T-cell (primary cell): ENCODE measurements at regions not wholly inside any gene's neighbourhood (a gene's known extent, or its start where the extent isn't known, plus 50 kb on each side); places are given as distances from the start of the nearest gene placed in this dataset.

Experiments used
- ATAC-seq, 4 experiments: fragments of 200-7000 bp in 3 of 4; fragments of 150-1000 bp in 1 of 4; cut with Tn5 transposase; replicated peaks in 1 of 4; 1 replicate in 3 of 4; 2 replicates in 1 of 4; pipeline ENCODE4 v1.10.0; 2021; ENCODE audit warnings: moderate library complexity in 3 of 4, mild to moderate bottlenecking in 2 of 4, moderate number of reproducible peaks in 1 of 4
- CTCF ChIA-PET, 2 donors: fragments of 300-600 bp; sonication (Branson Sonifier 250); formaldehyde crosslinking; loops; one replicate each; lab custom pipeline; 2022; ENCODE audit warnings: antibody characterized with exemption in 2 of 2; lab: Charles Lee
- POLR2A ChIA-PET, 2 donors: fragments of 300-600 bp; sonication (Branson Sonifier 250); formaldehyde crosslinking; loops; one replicate each; lab custom pipeline; 2022; ENCODE audit warnings: antibody characterized with exemption in 2 of 2; lab: Charles Lee
- DNase-seq, 35 experiments: peaks; one replicate each; pipeline versions ENCODE4 v3.0.0 to v3.0.0-alpha.2; 2013 to 2023
- H3K27ac ChIP-seq: one replicate; pipeline ENCODE4 v1.5.1; 2013; ENCODE audit warnings: low read length
- H3K27me3 ChIP-seq, 2 experiments: replicated peaks in 1 of 2; 1 replicate in 1 of 2; 2 replicates in 1 of 2; pipeline versions ENCODE4 v1.6.1 to v1.7.0; 2013; ENCODE audit warnings: low read length in 1 of 2, mixed read lengths in 1 of 2; ENCODE audit not compliant: control insufficient read depth in 2 of 2, insufficient read depth in 2 of 2; ENCODE audit errors: extremely low read depth in 1 of 2
- H3K36me3 ChIP-seq, 2 donors: 1 replicate in 1 of 2; 2 replicates in 1 of 2; pipeline versions ENCODE4 v1.6.1 to v1.7.0; 2013; ENCODE audit warnings: low read length in 1 of 2; ENCODE audit not compliant: control insufficient read depth in 2 of 2, insufficient read depth in 1 of 2; ENCODE audit errors: extremely low read depth in 1 of 2
- H3K4me1 ChIP-seq, 2 experiments: 1 replicate in 1 of 2; 2 replicates in 1 of 2; pipeline versions ENCODE4 v1.6.1 to v1.7.0; 2013; ENCODE audit warnings: low read length in 2 of 2, mixed read lengths in 1 of 2; ENCODE audit not compliant: insufficient read depth in 2 of 2, control insufficient read depth in 1 of 2; ENCODE audit errors: extremely low read depth in 1 of 2
- H3K4me3 ChIP-seq, 2 donors: 1 replicate in 1 of 2; 2 replicates in 1 of 2; pipeline versions ENCODE4 v1.5.1 to v1.7.0; 2013; ENCODE audit warnings: mild to moderate bottlenecking in 2 of 2, low read length in 1 of 2, moderate library complexity in 1 of 2; ENCODE audit not compliant: control insufficient read depth in 1 of 2; ENCODE audit errors: extremely low read depth in 1 of 2
- H3K9me3 ChIP-seq: 2 replicates; pipeline ENCODE4 v1.7.0; 2013
- H3K27ac Mint-ChIP-seq, 2 donors: one replicate each; pipeline ENCODE4 v1.8.0; 2020 to 2021; ENCODE audit warnings: mild to moderate bottlenecking in 2 of 2, mixed read lengths in 2 of 2
- H3K27me3 Mint-ChIP-seq, 2 donors: one replicate each; pipeline ENCODE4 v1.8.0; 2021 to 2022; ENCODE audit warnings: mixed read lengths in 2 of 2
- H3K36me3 Mint-ChIP-seq: one replicate; pipeline ENCODE4 v1.8.0; 2021; ENCODE audit warnings: mixed read lengths
- H3K4me1 Mint-ChIP-seq, 3 donors: one replicate each; pipeline ENCODE4 v1.8.0; 2020 to 2022; ENCODE audit warnings: mixed read lengths in 3 of 3, mild to moderate bottlenecking in 1 of 3
- H3K4me3 Mint-ChIP-seq, 3 donors: one replicate each; pipeline ENCODE4 v1.8.0; 2020 to 2022; ENCODE audit warnings: mild to moderate bottlenecking in 3 of 3, mixed read lengths in 3 of 3, moderate library complexity in 3 of 3
- H3K9me3 Mint-ChIP-seq, 3 donors: one replicate each; pipeline ENCODE4 v1.8.0; 2020 to 2022; ENCODE audit warnings: mixed read lengths in 3 of 3
- WGBS: methylation state at CpG from one replicate; pipeline ENCODE4 v1.1.5; 2013; ENCODE audit warnings: missing lambda C conversion rate; ENCODE audit not compliant: insufficient coverage; 5-methylcytosine and 5-hydroxymethylcytosine counted together

DNA sequence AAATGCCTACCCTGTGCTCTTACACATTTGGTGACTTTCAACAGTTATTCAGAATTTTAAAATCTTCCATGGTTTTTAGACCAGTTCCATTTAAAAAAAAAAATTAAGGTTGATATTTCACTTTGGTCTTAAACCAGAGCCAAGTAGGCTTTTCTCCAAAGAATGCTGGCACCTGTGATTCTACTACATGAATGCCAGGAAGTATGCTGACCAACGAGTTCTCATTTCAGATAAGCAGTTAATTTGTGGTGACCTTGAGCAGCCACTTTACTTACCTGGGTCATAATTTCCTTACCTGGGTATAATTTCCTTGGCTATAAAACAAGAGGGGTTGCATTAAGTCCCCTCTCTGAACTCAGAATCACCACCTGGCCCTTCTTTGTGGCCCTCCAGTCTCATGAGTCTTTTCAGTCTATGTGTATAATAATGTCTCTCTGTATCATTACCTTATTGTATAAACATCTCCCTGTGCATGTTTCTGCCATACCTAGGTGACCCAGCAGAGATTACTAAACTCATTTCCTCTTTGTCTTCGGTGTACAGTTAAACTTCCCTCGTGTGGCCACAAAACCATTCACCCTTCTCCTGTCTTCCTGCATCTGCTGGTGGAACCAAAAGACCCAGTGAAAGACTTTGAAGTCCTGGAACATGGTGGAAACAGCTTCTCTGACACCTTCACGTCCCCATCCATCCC lies 139.1 kb upstream of the DPT start:
- H3K27ac Mint-ChIP-seq: no peak overlapping the region
- H3K27ac ChIP-seq: no peak overlapping the region
- ChIA-PET CTCF (no interaction called here), POLR2A (interaction anchor here in 1 of 2 donors (0.6 kb wide), 1 partner anchor 1811 kb away, joined by 3 read pairs; no protein-coding TSS in a partner anchor)
- H3K27me3 ChIP-seq: no peaks in the 10 kb centered on the region
- no peaks in the 10 kb centered on the region for H3K4me1 ChIP-seq
- H3K36me3 ChIP-seq: no peaks in the 10 kb centered on the region
- peaks cover 0 to 13% (median 6%) of the 10 kb centered on the region in 3 donors for H3K9me3 Mint-ChIP-seq
- H3K4me3 Mint-ChIP-seq: no peak overlapping the region
- H3K36me3 Mint-ChIP-seq: no peaks in the 10 kb centered on the region
- WGBS: 60% methylated on average over 1 of the region's 4 CpGs
- ATAC-seq (no peak), DNase-seq (no peak)
- peaks cover 0 to 7% (median 4%) of the 10 kb centered on the region in 3 donors for H3K4me1 Mint-ChIP-seq
- H3K27me3 Mint-ChIP-seq: no peaks in the 10 kb centered on the region
- H3K4me3 ChIP-seq: no peak overlapping the region
- H3K9me3 ChIP-seq: no peaks in the 10 kb centered on the region

DNA sequence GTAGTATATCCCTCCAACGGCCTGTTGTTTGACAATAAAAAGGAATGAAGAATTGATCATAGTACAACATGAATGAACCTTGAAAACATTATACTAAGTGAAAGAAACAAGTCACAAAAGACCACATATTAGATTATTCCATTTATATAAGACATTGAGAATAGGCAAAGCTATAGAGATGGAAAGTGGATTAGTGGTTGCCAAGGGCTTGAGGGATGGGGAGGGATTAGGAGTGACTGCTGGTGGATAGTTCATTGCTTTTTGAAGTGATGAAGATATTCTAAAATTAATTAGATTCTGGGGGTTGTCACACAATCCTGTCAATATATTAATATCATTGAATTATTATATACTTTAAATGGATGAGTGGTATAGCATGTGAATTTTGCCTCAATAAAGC lies 142.5 kb upstream of the DPT start:
- ChIA-PET CTCF (no interaction called here), POLR2A (no interaction called here)
- no peaks in the 10 kb centered on the region for H3K27me3 ChIP-seq
- peaks cover 0 to 7% (median 4%) of the 10 kb centered on the region in 3 donors for H3K4me1 Mint-ChIP-seq
- H3K9me3 Mint-ChIP-seq: peaks cover 0 to 2% (median 0%) of the 10 kb centered on the region in 3 donors
- H3K27ac ChIP-seq: no peak overlapping the region
- H3K4me1 ChIP-seq: no peaks in the 10 kb centered on the region
- no peaks in the 10 kb centered on the region for H3K27me3 Mint-ChIP-seq
- H3K4me3 Mint-ChIP-seq: no peak overlapping the region
- no peaks in the 10 kb centered on the region for H3K36me3 Mint-ChIP-seq
- WGBS: no CpG with 5 or more reads among the region's 1 CpG
- no peak for DNase-seq
- no peaks in the 10 kb centered on the region for H3K9me3 ChIP-seq
- no peaks in the 10 kb centered on the region for H3K36me3 ChIP-seq
- no peak for ATAC-seq
- no peak overlapping the region for H3K4me3 ChIP-seq
- H3K27ac Mint-ChIP-seq: no peak overlapping the region

DNA sequence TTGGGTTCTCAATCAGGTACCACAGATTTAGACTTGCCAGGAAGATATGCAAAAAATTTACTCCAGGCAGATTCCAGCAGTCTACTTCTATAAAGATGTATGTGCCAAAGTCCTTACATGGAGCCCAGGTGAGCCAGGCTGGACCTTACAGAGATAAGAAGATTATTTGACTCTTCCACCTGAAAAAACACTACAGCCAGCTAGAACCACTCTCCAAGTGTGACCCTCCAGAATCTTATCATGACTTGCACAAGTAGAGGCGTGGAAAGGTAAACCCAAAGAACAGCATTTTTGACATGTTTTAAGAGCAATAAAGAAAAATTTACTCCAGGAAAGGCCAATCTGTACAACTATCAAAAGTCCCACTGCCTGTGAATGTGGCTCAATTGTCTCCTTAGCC lies 146.8 kb upstream of the DPT start:
- no peak overlapping the region for H3K27ac ChIP-seq
- peaks cover 0 to 5% (median 0%) of the 10 kb centered on the region in 3 donors for H3K4me1 Mint-ChIP-seq
- no CpG with 5 or more reads among the region's 1 CpG for WGBS
- POLR2A ChIA-PET: no interaction called here
- no peaks in the 10 kb centered on the region for H3K36me3 Mint-ChIP-seq
- DNase-seq (no peak), ATAC-seq (no peak)
- no peak overlapping the region for H3K4me3 Mint-ChIP-seq
- no peaks in the 10 kb centered on the region for H3K9me3 Mint-ChIP-seq
- no peaks in the 10 kb centered on the region for H3K27me3 Mint-ChIP-seq
- H3K4me1 ChIP-seq: no peaks in the 10 kb centered on the region
- H3K27me3 ChIP-seq: no peaks in the 10 kb centered on the region
- no peaks in the 10 kb centered on the region for H3K36me3 ChIP-seq
- H3K9me3 ChIP-seq: no peaks in the 10 kb centered on the region
- CTCF ChIA-PET: no interaction called here
- no peak overlapping the region for H3K4me3 ChIP-seq
- no peak overlapping the region for H3K27ac Mint-ChIP-seq

DNA sequence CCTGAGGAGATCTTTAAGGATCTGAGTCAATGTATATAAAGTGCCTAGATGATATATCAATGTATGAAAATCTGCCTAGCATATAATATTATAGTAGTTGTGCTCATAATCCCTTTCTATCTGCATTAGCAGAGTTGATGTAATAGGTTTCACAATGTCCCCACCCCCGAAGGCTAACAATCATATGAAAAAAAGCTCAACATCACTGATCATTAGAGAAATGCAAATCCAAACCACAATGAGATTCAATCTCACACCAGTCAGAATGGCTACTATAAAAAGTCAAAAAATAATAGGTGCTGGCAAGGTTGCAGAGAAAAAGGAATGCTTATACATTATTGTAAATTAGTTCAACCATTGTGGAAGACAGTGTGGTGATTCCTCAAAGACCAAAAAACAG lies 147.8 kb upstream of the DPT start:
- POLR2A ChIA-PET: interaction anchor here in 1 of 2 donors (0.6 kb wide), 1 partner anchor 194 kb away, joined by 3 read pairs; no protein-coding TSS in a partner anchor

DNA sequence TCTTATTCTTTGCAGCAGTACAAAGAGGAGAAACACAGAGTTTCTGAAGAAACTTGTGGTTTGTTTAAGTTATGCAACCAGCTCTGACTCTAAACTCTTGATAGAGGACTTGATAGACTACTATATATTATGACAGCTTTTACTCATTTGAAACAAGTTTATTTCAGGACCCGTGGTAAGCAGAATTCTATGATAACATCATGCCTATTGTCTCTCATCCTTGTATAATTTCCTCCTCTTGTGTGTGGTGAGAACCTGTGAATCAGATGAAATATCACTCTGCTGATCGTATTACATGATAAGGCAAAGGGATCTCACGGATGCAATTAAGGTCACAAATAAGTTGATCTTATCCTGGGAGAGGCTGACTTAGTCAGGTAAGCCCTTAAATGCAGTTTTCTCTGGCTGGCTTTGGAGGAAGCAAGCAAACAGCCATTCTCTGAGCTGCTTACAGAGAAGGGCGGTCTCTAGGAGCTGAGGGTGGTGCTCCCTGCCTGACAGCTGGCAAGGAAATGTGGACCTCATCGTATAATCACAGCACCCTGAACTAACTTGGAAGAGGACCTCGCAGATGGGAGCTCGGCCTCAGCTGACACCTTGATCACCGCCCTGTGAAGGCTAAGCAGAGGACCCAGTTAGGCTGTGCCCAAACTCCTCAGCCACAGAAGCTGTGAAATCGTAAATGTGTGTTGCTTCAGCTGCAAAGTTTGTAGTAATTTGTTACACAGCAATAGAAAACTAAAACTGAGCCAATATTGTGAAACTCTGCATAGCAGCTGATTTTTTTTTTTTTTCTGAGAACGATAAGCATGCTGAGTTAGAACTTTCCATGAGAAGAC lies 151.1 kb upstream of the DPT start:
- ChIA-PET POLR2A (interaction anchor here in 1 of 2 donors (0.5 to 0.6 kb wide), 2 partner anchors 77 to 589 kb away, joined by 3 to 5 read pairs; no protein-coding TSS in a partner anchor), CTCF (no interaction called here)
- Mint-ChIP-seq H3K4me3 (no peak overlapping the region), H3K36me3 (no peaks in the 10 kb centered on the region), H3K27me3 (no peaks in the 10 kb centered on the region), H3K4me1 (peaks cover 0 to 5% (median 0%) of the 10 kb centered on the region in 3 donors), H3K9me3 (peaks cover 0 to 5% (median 0%) of the 10 kb centered on the region in 3 donors), H3K27ac (no peak overlapping the region)
- Histone ChIP-seq H3K27me3 (no peaks in the 10 kb centered on the region), H3K36me3 (no peaks in the 10 kb centered on the region), H3K9me3 (no peaks in the 10 kb centered on the region), H3K4me1 (no peaks in the 10 kb centered on the region), H3K4me3 (no peak overlapping the region), H3K27ac (no peak overlapping the region)
- 79% methylated on average over 7 of the region's 10 CpGs for WGBS
- DNase-seq (no peak), ATAC-seq (no peak)

More for the DNA sequence above, 147.8 kb upstream of the DPT start:
- DNase-seq (no peak), ATAC-seq (no peak)
- no peaks in the 10 kb centered on the region for H3K27me3 ChIP-seq
- CTCF ChIA-PET: no interaction called here
- H3K4me3 Mint-ChIP-seq: no peak overlapping the region
- WGBS: no CpG with 5 or more reads among the region's 1 CpG
- H3K27me3 Mint-ChIP-seq: no peaks in the 10 kb centered on the region
- no peaks in the 10 kb centered on the region for H3K36me3 Mint-ChIP-seq
- peaks cover 0 to 5% (median 0%) of the 10 kb centered on the region in 3 donors for H3K4me1 Mint-ChIP-seq
- H3K4me1 ChIP-seq: no peaks in the 10 kb centered on the region
- H3K4me3 ChIP-seq: no peak overlapping the region
- no peaks in the 10 kb centered on the region for H3K36me3 ChIP-seq
- H3K9me3 Mint-ChIP-seq: no peaks in the 10 kb centered on the region
- no peak overlapping the region for H3K27ac ChIP-seq
- H3K9me3 ChIP-seq: no peaks in the 10 kb centered on the region
- H3K27ac Mint-ChIP-seq: no peak overlapping the region

DNA sequence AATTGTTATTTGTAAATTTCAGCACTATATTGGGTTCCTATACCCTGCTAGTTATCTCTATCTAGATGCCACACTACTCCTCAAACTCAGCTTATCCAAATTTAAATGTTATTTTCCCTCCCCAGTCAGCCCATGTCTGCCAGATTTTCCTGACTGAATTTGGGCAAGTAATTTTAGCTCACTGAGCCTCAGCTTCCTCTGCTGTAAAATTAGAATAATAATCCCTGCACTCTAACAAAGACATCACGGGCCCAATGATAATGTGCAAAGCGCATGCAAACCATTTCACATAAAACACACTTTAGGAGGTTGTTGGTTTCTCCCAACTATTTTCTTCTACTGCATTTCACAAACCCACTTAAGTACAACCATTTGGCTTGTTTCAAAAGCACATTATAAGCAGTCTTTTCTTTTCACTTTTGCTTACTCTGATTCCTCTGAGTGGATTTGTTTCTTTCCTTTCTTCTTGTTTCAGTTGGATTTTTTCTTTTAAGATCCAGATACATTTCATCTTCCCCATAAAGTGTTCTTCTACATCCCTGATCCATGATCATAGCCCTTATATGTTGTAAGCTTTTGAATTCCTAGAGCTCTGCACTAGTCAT lies 152.8 kb upstream of the DPT start:
- POLR2A ChIA-PET: no interaction called here
- Mint-ChIP-seq H3K4me3 (no peak overlapping the region), H3K27ac (no peak overlapping the region), H3K27me3 (no peaks in the 10 kb centered on the region), H3K36me3 (no peaks in the 10 kb centered on the region), H3K4me1 (peaks cover 0 to 5% (median 0%) of the 10 kb centered on the region in 3 donors), H3K9me3 (peaks cover 0 to 5% (median 0%) of the 10 kb centered on the region in 3 donors)
- no CpG with 5 or more reads among the region's 2 CpGs for WGBS
- H3K4me3 ChIP-seq: no peak overlapping the region
- no peaks in the 10 kb centered on the region for H3K4me1 ChIP-seq
- ATAC-seq (no peak), DNase-seq (no peak)
- H3K36me3 ChIP-seq: no peaks in the 10 kb centered on the region
- no peak overlapping the region for H3K27ac ChIP-seq
- no peaks in the 10 kb centered on the region for H3K9me3 ChIP-seq
- CTCF ChIA-PET: no interaction called here
- H3K27me3 ChIP-seq: no peaks in the 10 kb centered on the region
